ENCODE measurements at regions not wholly inside any gene's neighbourhood (a gene's known extent, or its start where the extent isn't known, plus 50 kb on each side); places are given as distances from the start of the nearest gene placed in this dataset.

DNA sequence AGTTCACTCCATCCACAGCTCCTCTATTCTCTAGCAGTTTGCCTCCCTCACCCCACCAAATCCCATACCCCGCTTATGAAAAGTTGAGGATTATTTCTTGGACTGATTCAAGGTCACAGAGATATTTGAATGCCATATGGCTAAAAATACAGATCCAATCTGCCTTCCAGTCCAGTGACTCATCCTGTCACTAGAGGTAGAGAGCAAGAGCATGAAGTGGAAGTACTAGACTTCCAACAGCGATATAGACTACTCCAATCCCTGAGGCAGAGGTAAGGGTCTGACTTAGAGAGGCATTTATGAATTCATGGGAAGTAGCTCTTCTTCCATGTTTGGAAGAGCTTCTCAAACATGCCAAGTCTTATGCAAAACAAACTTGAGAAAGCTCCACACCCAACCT, 72.4 kb upstream of the CCL21 start:
- no peak for DNase-seq
- no peaks in the 10 kb centered on the region for H3K36me3 ChIP-seq (replicated peaks; ENCODE audit: insufficient read depth, low read length)
- no peak overlapping the region for H3K27ac ChIP-seq (ENCODE audit: low read length)
- no peak overlapping the region for H2AFZ ChIP-seq (ENCODE audit: low read length)
- no peaks in the 10 kb centered on the region for H3K9me3 ChIP-seq (replicated peaks; ENCODE audit: insufficient read depth, low read length)
- no peak overlapping the region for H3K9ac ChIP-seq (ENCODE audit: low read length)
- H3K4me2 ChIP-seq (ENCODE audit: low read depth, low read length) = no peak overlapping the region
- H4K20me1 ChIP-seq (ENCODE audit: insufficient read depth, low read length) = no peaks in the 10 kb centered on the region
- H3K4me1 ChIP-seq (ENCODE audit: low read length) = no peaks in the 10 kb centered on the region
- no peak overlapping the region for H3K4me3 ChIP-seq (ENCODE audit: low read length)
- TF ChIP-seq EZH2 (optimal IDR thresholded peaks at IDR 0.05; ENCODE audit: low read depth, low read length) (no peak), EZH2phosphoT487 (IDR thresholded peaks at IDR 0.05; ENCODE audit: low read length) (no peak)
- TF ChIP-seq, protein P1, sequence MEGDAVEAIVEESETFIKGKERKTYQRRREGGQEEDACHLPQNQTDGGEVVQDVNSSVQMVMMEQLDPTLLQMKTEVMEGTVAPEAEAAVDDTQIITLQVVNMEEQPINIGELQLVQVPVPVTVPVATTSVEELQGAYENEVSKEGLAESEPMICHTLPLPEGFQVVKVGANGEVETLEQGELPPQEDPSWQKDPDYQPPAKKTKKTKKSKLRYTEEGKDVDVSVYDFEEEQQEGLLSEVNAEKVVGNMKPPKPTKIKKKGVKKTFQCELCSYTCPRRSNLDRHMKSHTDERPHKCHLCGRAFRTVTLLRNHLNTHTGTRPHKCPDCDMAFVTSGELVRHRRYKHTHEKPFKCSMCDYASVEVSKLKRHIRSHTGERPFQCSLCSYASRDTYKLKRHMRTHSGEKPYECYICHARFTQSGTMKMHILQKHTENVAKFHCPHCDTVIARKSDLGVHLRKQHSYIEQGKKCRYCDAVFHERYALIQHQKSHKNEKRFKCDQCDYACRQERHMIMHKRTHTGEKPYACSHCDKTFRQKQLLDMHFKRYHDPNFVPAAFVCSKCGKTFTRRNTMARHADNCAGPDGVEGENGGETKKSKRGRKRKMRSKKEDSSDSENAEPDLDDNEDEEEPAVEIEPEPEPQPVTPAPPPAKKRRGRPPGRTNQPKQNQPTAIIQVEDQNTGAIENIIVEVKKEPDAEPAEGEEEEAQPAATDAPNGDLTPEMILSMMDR (IDR thresholded peaks at IDR 0.05; ENCODE audit: low read length) = no peak
- H3F3A ChIP-seq (ENCODE audit: insufficient read depth, low read length) = no peaks in the 10 kb centered on the region
- H3K9me2 ChIP-seq (replicated peaks; ENCODE audit: insufficient read depth, low read length) = no peaks in the 10 kb centered on the region
- no peaks in the 10 kb centered on the region for H3K79me2 ChIP-seq (ENCODE audit: low read length)
- no peaks in the 10 kb centered on the region for H3K27me3 ChIP-seq (replicated peaks; ENCODE audit: insufficient read depth, low read length)

DNA sequence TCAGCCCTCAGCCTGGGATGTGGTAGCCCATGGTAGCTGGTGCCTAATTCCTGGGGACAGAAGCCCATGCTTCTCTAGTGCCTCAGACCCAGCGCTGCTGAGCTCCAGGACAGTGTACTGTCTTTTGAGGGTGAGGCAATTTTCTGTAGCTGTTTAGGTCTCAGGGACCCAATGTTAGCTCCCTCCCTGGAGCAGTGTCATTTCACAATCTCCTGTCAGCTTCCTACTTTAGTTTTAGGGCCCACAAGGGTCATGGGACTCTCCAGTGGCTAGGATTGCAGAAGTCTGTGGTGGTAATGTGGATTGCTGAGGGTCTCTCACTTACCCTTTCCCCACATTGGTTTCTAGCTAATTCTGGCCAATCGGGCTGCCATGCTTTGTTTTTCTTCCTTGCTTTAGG, 67.7 kb upstream of the CCL21 start:
- Histone ChIP-seq H3K36me3 (replicated peaks; ENCODE audit: insufficient read depth, low read length) (no peaks in the 10 kb centered on the region), H3K79me2 (ENCODE audit: low read length) (no peaks in the 10 kb centered on the region), H3F3A (ENCODE audit: insufficient read depth, low read length) (no peaks in the 10 kb centered on the region), H3K27me3 (replicated peaks; ENCODE audit: insufficient read depth, low read length) (no peaks in the 10 kb centered on the region), H3K9me2 (replicated peaks; ENCODE audit: insufficient read depth, low read length) (no peaks in the 10 kb centered on the region), H3K4me2 (ENCODE audit: low read depth, low read length) (no peak overlapping the region), H3K4me1 (ENCODE audit: low read length) (no peaks in the 10 kb centered on the region), H3K9ac (ENCODE audit: low read length) (no peak overlapping the region), H4K20me1 (ENCODE audit: insufficient read depth, low read length) (no peaks in the 10 kb centered on the region), H3K27ac (ENCODE audit: low read length) (no peak overlapping the region), H3K9me3 (replicated peaks; ENCODE audit: insufficient read depth, low read length) (no peaks in the 10 kb centered on the region), H2AFZ (ENCODE audit: low read length) (no peak overlapping the region), H3K4me3 (ENCODE audit: low read length) (no peak overlapping the region)
- no peak for DNase-seq
- TF ChIP-seq, protein P1 (IDR thresholded peaks at IDR 0.05; ENCODE audit: low read length) = no peak
- TF ChIP-seq EZH2 (optimal IDR thresholded peaks at IDR 0.05; ENCODE audit: low read depth, low read length) (no peak), EZH2phosphoT487 (IDR thresholded peaks at IDR 0.05; ENCODE audit: low read length) (no peak)

DNA sequence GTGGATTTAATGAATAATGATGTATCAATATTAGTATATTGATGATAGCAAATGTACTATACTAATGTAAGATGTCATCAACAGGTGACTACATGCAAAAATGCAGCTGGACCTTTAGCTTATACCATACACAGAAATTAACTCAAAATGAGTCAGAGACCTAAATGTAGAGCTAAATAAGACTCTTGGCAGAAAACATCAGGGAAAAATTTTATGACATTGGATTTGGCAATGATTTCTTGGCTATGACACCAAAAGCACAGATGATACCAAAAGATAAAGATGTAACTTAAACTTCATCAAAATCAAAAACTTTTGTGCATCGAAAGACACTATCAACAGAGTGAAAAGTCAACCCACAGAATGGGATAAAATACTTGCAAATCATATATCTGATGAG, 64.0 kb upstream of the CCL21 start:
- Histone ChIP-seq H3K36me3 (replicated peaks; ENCODE audit: insufficient read depth, low read length) (no peaks in the 10 kb centered on the region), H3F3A (ENCODE audit: insufficient read depth, low read length) (no peaks in the 10 kb centered on the region), H3K27me3 (replicated peaks; ENCODE audit: insufficient read depth, low read length) (no peaks in the 10 kb centered on the region), H3K4me2 (ENCODE audit: low read depth, low read length) (no peak overlapping the region), H3K27ac (ENCODE audit: low read length) (no peak overlapping the region), H3K4me3 (ENCODE audit: low read length) (no peak overlapping the region), H3K79me2 (ENCODE audit: low read length) (no peaks in the 10 kb centered on the region), H3K9me3 (replicated peaks; ENCODE audit: insufficient read depth, low read length) (no peaks in the 10 kb centered on the region), H4K20me1 (ENCODE audit: insufficient read depth, low read length) (no peaks in the 10 kb centered on the region), H2AFZ (ENCODE audit: low read length) (no peak overlapping the region), H3K9ac (ENCODE audit: low read length) (no peak overlapping the region), H3K9me2 (replicated peaks; ENCODE audit: insufficient read depth, low read length) (no peaks in the 10 kb centered on the region), H3K4me1 (ENCODE audit: low read length) (no peaks in the 10 kb centered on the region)
- no peak for DNase-seq
- TF ChIP-seq EZH2phosphoT487 (IDR thresholded peaks at IDR 0.05; ENCODE audit: low read length) = no peak
- TF ChIP-seq, protein P1 (IDR thresholded peaks at IDR 0.05; ENCODE audit: low read length) = no peak
- TF ChIP-seq EZH2 (optimal IDR thresholded peaks at IDR 0.05; ENCODE audit: low read depth, low read length) = no peak
